ENCODE measurements at regions not wholly inside any gene's neighbourhood (a gene's known extent, or its start where the extent isn't known, plus 50 kb on each side); places are given as distances from the start of the nearest gene placed in this dataset.

- no peak overlapping the region for H2AFZ ChIP-seq (ENCODE audit: low read length)
- H3K27ac ChIP-seq (ENCODE audit: insufficient read length, low read depth, low read length), result no peak overlapping the region
Measured at GRCh38 chr3:191026746-191027145, 164.3 kb upstream of the GMNC start.

More at GRCh38 chr3:191026746-191027145, 164.3 kb upstream of the GMNC start:
- H3K79me2 ChIP-seq (ENCODE audit: insufficient read depth, low read length), result no peaks in the 10 kb centered on the region
- no peak overlapping the region for H2AK5ac ChIP-seq (ENCODE audit: insufficient read length, low read length)
- H3K9me3 Mint-ChIP-seq, result no peaks in the 10 kb centered on the region
- H4K5ac ChIP-seq (ENCODE audit: insufficient read length, low read depth, low read length), result no peak overlapping the region
- H3K23ac ChIP-seq (ENCODE audit: insufficient read length, low read depth, low read length), result no peak overlapping the region
- no peaks in the 10 kb centered on the region for H3K4me1 Mint-ChIP-seq
- no CpG with 5 or more reads among the region's 1 CpG for WGBS (ENCODE audit: extremely low coverage, insufficient read length, low lambda C conversion rate)
- no peaks in the 10 kb centered on the region for H3K23me2 ChIP-seq (ENCODE audit: insufficient read length, low read depth, low read length, poor library complexity, severe bottlenecking)
- no peaks in the 10 kb centered on the region for H4K20me1 ChIP-seq (ENCODE audit: control insufficient read depth, insufficient read depth, insufficient read length)
- H3K18ac ChIP-seq (ENCODE audit: insufficient read length, low read depth, low read length), result no peak overlapping the region
- no peak overlapping the region for H2BK5ac ChIP-seq (ENCODE audit: insufficient read length, low read length)
- no peak overlapping the region for H2BK20ac ChIP-seq (ENCODE audit: low read depth, low read length, poor library complexity, severe bottlenecking)
- no peak overlapping the region for H2BK15ac ChIP-seq (ENCODE audit: low read depth, low read length)
- H3K4ac ChIP-seq (ENCODE audit: low read depth, low read length), result no peak overlapping the region
- no peak overlapping the region for H4K8ac ChIP-seq (replicated peaks; ENCODE audit: insufficient read length, low read depth, low read length)
- H2BK12ac ChIP-seq (ENCODE audit: insufficient read length, low read depth, low read length), result no peak overlapping the region
- no peak for TF ChIP-seq CTCF (conservative IDR thresholded peaks at IDR 0.05)
- no peak overlapping the region for H4K91ac ChIP-seq (ENCODE audit: insufficient read length, low read depth, low read length)
- H3K9me3 ChIP-seq (ENCODE audit: control insufficient read depth, low read depth, low read length), result no peaks in the 10 kb centered on the region
- no peak overlapping the region for H3K9ac ChIP-seq (ENCODE audit: extremely low read depth, insufficient read length, low read length)
- H3K36me3 Mint-ChIP-seq (ENCODE audit: insufficient read depth in 1 of 3, low read depth in 3 of 3), result no peaks in the 10 kb centered on the region
- H3K56ac ChIP-seq (ENCODE audit: insufficient read length, low read depth, low read length), result no peak overlapping the region
- H2BK120ac ChIP-seq (ENCODE audit: low read depth, low read length, poor library complexity, severe bottlenecking), result no peak overlapping the region
- no peaks in the 10 kb centered on the region for H3K27me3 Mint-ChIP-seq (ENCODE audit: low read depth)
- no peak for DNase-seq
- H3K4me3 Mint-ChIP-seq, result no peak overlapping the region
- H3K79me1 ChIP-seq (ENCODE audit: insufficient read depth, low read depth, low read length, poor library complexity, severe bottlenecking), result no peaks in the 10 kb centered on the region
- H3K27ac Mint-ChIP-seq, result no peak overlapping the region
- H3K4me2 ChIP-seq (ENCODE audit: insufficient read depth, insufficient read length, low read length), result no peak overlapping the region
- H3K14ac ChIP-seq (ENCODE audit: insufficient read depth, low read length), result no peak overlapping the region
- no peaks in the 10 kb centered on the region for H3K4me1 ChIP-seq (ENCODE audit: insufficient read depth, low read length)
- no peak overlapping the region for H3T11ph ChIP-seq (ENCODE audit: low read length)
- no peaks in the 10 kb centered on the region for H3K27me3 ChIP-seq (ENCODE audit: insufficient read depth, low read length)

All from H9 (cell line).